DND-41 (cell line): ENCODE measurements at regions not wholly inside any gene's neighbourhood (a gene's known extent, or its start where the extent isn't known, plus 50 kb on each side); places are given as distances from the start of the nearest gene placed in this dataset.

Experiments used
- ATAC-seq: fragments of 200-7000 bp; cut with Tn5 transposase; 3 replicates; pipeline ENCODE4 v1.9.1; 2021; ENCODE audit warnings: low read depth; ENCODE audit not compliant: insufficient read depth
- DNase-seq: peaks from one replicate; pipeline ENCODE4 v3.0.0-alpha.2; 2020
- H2AFZ ChIP-seq: 2 replicates; pipeline ENCODE4 v1.6.0; 2012; ENCODE audit warnings: low read depth, low read length
- H3K27ac ChIP-seq: 2 replicates; pipeline ENCODE4 v1.5.1; 2012; ENCODE audit warnings: low read length, inconsistent platforms
- H3K27me3 ChIP-seq: fragments of 200-600 bp; sonication (generic); 2 replicates; pipeline ENCODE4 v1.6.0; 2012; ENCODE audit warnings: low read length, mild to moderate bottlenecking, inconsistent platforms; ENCODE audit not compliant: insufficient read depth, poor library complexity
- H3K36me3 ChIP-seq: 2 replicates; pipeline ENCODE4 v1.5.1; 2012; ENCODE audit warnings: low read length, inconsistent platforms; ENCODE audit not compliant: insufficient read depth
- H3K4me1 ChIP-seq: 2 replicates; pipeline ENCODE4 v1.5.1; 2012; ENCODE audit warnings: mild to moderate bottlenecking, low read length; ENCODE audit not compliant: insufficient read depth
- H3K4me2 ChIP-seq: 2 replicates; pipeline ENCODE4 v1.6.0; 2012; ENCODE audit warnings: mild to moderate bottlenecking, moderate library complexity, low read length, inconsistent platforms; ENCODE audit not compliant: insufficient read depth
- H3K4me3 ChIP-seq, 2 experiments: fragments of 200-600 bp in 1 of 2; shearing (Covaris generic) in 1 of 2; 2 replicates each; pipeline ENCODE4 v1.5.1; 2012 to 2016; ENCODE audit warnings: inconsistent platforms in 2 of 2, low read length in 2 of 2, mild to moderate bottlenecking in 2 of 2, low read depth in 1 of 2, moderate library complexity in 1 of 2
- H3K79me2 ChIP-seq: 2 replicates; pipeline ENCODE4 v1.6.0; 2012; ENCODE audit warnings: low read length, inconsistent platforms; ENCODE audit not compliant: insufficient read depth
- H3K9ac ChIP-seq: 2 replicates; pipeline ENCODE4 v1.6.0; 2012; ENCODE audit warnings: low read depth, mild to moderate bottlenecking, inconsistent platforms, low read length, moderate library complexity
- H3K9me3 ChIP-seq: 2 replicates; pipeline ENCODE4 v1.5.1; 2012; ENCODE audit warnings: low read length, moderate library complexity, mild to moderate bottlenecking, inconsistent platforms; ENCODE audit not compliant: insufficient read depth, severe bottlenecking
- H4K20me1 ChIP-seq: 2 replicates; pipeline ENCODE4 v1.6.0; 2012; ENCODE audit warnings: low read length; ENCODE audit not compliant: insufficient read depth
- EZH2 ChIP-seq: IDR thresholded peaks from 3 replicates; pipeline ENCODE4 v1.6.1; 2012; ENCODE audit warnings: borderline replicate concordance, low read depth, mild to moderate bottlenecking, moderate library complexity, low read length, inconsistent platforms; ENCODE audit not compliant: severe bottlenecking
- TF ChIP-seq, protein P1 (sequence below): IDR thresholded peaks from 2 replicates; pipeline ENCODE4 v1.5.1; 2012; ENCODE audit warnings: borderline replicate concordance, low read length, moderate library complexity, mild to moderate bottlenecking; ENCODE audit not compliant: poor library complexity, severe bottlenecking; ENCODE audit errors: extremely low read depth

DNA sequence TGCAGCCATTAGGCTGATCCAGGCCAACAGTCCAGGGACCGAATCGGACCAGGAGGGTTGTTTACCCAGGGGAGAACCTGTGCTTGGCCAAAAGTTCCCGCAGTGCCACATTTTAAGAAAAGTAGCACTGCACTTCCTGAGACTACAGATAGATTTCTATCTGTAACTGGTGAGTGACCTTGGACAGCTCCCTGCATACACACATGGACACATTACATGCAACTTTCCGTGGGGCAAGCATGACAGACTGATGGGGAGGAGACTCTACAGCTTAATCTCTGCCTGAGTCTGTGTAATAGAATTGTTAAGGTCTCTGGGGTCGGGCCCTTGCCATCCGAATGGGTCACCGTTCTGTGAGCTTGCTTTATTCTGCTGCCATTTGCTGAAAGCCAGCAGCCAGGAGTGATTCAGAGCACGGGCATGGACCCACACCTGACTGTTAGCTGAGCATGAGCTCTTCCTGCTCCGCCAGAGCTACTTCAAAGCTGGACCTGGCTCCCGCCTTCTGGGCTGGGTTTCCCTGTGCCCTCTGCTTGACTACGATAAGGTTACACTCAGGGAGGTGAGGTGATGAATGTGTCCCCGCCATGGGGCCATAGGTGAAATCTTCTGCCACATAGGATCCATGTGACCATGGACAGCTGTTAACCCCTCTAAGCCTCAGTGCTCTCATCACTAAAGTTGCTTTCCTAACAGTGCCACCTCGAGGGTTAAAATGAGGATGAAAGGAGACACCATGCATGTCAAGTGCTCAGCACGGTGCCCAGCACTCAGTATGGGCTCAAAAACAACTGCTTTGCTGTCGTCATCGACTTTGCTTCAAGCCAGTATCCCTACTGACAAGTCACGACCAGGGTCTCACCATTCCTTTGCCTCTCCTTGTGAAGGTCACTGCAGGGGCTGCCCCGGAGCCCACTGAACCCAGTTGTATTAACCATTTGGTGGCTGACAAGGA, 200.0 kb downstream of the MELK start:
- no peak overlapping the region for H3K4me2 ChIP-seq
- no peaks in the 10 kb centered on the region for H4K20me1 ChIP-seq
- no peak for TF ChIP-seq EZH2
- TF ChIP-seq, protein P1, sequence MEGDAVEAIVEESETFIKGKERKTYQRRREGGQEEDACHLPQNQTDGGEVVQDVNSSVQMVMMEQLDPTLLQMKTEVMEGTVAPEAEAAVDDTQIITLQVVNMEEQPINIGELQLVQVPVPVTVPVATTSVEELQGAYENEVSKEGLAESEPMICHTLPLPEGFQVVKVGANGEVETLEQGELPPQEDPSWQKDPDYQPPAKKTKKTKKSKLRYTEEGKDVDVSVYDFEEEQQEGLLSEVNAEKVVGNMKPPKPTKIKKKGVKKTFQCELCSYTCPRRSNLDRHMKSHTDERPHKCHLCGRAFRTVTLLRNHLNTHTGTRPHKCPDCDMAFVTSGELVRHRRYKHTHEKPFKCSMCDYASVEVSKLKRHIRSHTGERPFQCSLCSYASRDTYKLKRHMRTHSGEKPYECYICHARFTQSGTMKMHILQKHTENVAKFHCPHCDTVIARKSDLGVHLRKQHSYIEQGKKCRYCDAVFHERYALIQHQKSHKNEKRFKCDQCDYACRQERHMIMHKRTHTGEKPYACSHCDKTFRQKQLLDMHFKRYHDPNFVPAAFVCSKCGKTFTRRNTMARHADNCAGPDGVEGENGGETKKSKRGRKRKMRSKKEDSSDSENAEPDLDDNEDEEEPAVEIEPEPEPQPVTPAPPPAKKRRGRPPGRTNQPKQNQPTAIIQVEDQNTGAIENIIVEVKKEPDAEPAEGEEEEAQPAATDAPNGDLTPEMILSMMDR, result no peak
- no peak overlapping the region for H3K4me3 ChIP-seq
- DNase-seq (peak; percentile 8), ATAC-seq (no peak)
- H3K79me2 ChIP-seq, result no peaks in the 10 kb centered on the region
- no peaks in the 10 kb centered on the region for H3K9me3 ChIP-seq
- no peak overlapping the region for H3K27ac ChIP-seq
- H3K9ac ChIP-seq, result no peak overlapping the region
- H3K36me3 ChIP-seq, result no peaks in the 10 kb centered on the region
- H3K27me3 ChIP-seq, result no peaks in the 10 kb centered on the region
- no peak overlapping the region for H2AFZ ChIP-seq
- no peaks in the 10 kb centered on the region for H3K4me1 ChIP-seq

DNA sequence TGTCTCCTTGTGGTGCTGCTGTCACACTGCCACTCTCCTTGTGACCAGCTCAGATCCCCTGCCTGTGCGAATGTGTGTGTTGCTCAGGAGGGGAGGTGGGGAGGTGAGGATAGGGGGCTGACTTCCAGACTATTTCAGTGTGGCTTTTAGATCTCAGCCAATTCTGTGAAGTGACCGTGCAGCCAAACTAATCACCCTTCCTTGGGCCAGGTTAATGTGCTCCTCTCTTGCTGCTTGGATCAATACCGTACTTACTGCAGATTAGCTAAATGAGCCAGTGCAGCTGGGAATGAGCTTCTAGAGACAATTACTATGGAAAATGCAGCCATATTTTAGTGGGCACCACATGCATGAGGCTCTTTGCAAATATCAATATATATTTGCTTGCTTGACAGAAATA, 206.0 kb downstream of the MELK start:
- Histone ChIP-seq H4K20me1 (no peaks in the 10 kb centered on the region), H3K4me3 (no peak overlapping the region), H2AFZ (no peak overlapping the region), H3K9ac (no peak overlapping the region), H3K27me3 (no peaks in the 10 kb centered on the region), H3K4me1 (no peaks in the 10 kb centered on the region), H3K36me3 (no peaks in the 10 kb centered on the region), H3K9me3 (no peaks in the 10 kb centered on the region), H3K79me2 (no peaks in the 10 kb centered on the region), H3K4me2 (no peak overlapping the region), H3K27ac (no peak overlapping the region)
- ATAC-seq (no peak), DNase-seq (no peak)
- TF ChIP-seq, protein P1, result no peak
- TF ChIP-seq EZH2, result no peak

DNA sequence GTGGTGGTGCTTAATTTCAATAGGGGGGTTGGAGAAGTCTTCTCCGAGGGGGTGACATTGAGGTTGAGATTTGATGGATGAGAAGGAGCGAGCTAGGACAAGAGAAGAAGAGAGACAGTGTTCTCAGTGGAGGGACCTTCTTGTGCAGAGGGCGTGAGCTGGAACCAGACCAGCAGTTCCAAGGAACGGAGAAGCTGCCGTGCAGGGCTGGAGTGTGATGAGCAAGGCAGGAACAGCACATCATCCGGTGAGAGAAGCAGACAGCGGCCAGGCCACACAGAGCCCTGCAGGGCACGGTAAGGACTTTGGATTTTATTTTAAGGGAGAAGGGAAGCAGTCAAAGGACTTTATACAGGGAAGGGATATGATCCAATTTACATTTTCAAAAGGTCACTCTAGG, 206.9 kb downstream of the MELK start:
- H3K9me3 ChIP-seq, result no peaks in the 10 kb centered on the region
- no peaks in the 10 kb centered on the region for H3K79me2 ChIP-seq
- no peaks in the 10 kb centered on the region for H3K27me3 ChIP-seq
- no peak overlapping the region for H3K4me2 ChIP-seq
- H4K20me1 ChIP-seq, result no peaks in the 10 kb centered on the region
- TF ChIP-seq, protein P1, result no peak
- TF ChIP-seq EZH2, result no peak
- H3K4me3 ChIP-seq, result no peak overlapping the region
- DNase-seq, result no peak
- no peak overlapping the region for H3K9ac ChIP-seq
- no peak for ATAC-seq
- no peaks in the 10 kb centered on the region for H3K4me1 ChIP-seq
- H2AFZ ChIP-seq, result no peak overlapping the region
- no peak overlapping the region for H3K27ac ChIP-seq
- no peaks in the 10 kb centered on the region for H3K36me3 ChIP-seq
